SH-SY5Y (cell line): ENCODE measurements at regions not wholly inside any gene's neighbourhood (a gene's known extent, or its start where the extent isn't known, plus 50 kb on each side); places are given as distances from the start of the nearest gene placed in this dataset.

Source experiments
- GATA2 ChIP-seq: IDR thresholded peaks from 2 replicates; pipeline ENCODE4 v1.6.1; 2011; ENCODE audit warnings: mild to moderate bottlenecking, low read depth, low read length
- GATA3 ChIP-seq: IDR thresholded peaks from 2 replicates; pipeline ENCODE4 v1.6.1; 2011; ENCODE audit warnings: low read depth, mild to moderate bottlenecking, low read length, moderate library complexity

GRCh38 chr10:128579280-128579865 is 453.1 kb upstream of the MKI67 start:
- TF ChIP-seq GATA3: no peak
- no peak for TF ChIP-seq GATA2
